HepG2 (cell line): ENCODE measurements at regions not wholly inside any gene's neighbourhood (a gene's known extent, or its start where the extent isn't known, plus 50 kb on each side); places are given as distances from the start of the nearest gene placed in this dataset.

Source experiments
- ESRRA ChIP-seq: sonication (generic); formaldehyde crosslinking; IDR thresholded peaks from 2 replicates; pipeline ENCODE4 v1.5.1; 2020; ENCODE audit warnings: mild to moderate bottlenecking, low read depth, missing genetic modification reagents
- FOXK1 ChIP-seq: sonication (generic); formaldehyde crosslinking; IDR thresholded peaks from 2 replicates; pipeline ENCODE4 v1.4.0; 2020; ENCODE audit warnings: low read depth, missing genetic modification reagents, borderline replicate concordance
- HMGA1 ChIP-seq: sonication (generic); formaldehyde crosslinking; conservative IDR thresholded peaks from 2 replicates; pipeline ENCODE4 v1.4.0; 2020; ENCODE audit warnings: missing genetic modification reagents
- HNRNPUL1 ChIP-seq: fragments of 200-400 bp; formaldehyde crosslinking; IDR thresholded peaks from 2 replicates; pipeline ENCODE4 v1.6.1; 2017; ENCODE audit warnings: low read depth, mild to moderate bottlenecking, low read length, moderate library complexity
- KLF16 ChIP-seq, 2 experiments: sonication (generic) in 1 of 2; formaldehyde crosslinking in 1 of 2; IDR thresholded peaks; 2 replicates each; pipeline versions ENCODE4 v1.6.1 to v1.8.0; 2016 to 2023; ENCODE audit warnings: missing genetic modification reagents in 2 of 2, missing compliant biosample characterization in 1 of 2
- NFRKB ChIP-seq: fragments of 450-650 bp; IDR thresholded peaks from 2 replicates; pipeline ENCODE4 v1.6.1; 2017
- NPAS2 ChIP-seq: sonication (generic); formaldehyde crosslinking; IDR thresholded peaks from 2 replicates; pipeline ENCODE4 v1.8.0; 2022; ENCODE audit warnings: mild to moderate bottlenecking, missing genetic modification reagents, borderline replicate concordance
- RXRA ChIP-seq: sonication (generic); formaldehyde crosslinking; IDR thresholded peaks from 2 replicates; pipeline ENCODE4 v1.5.1; 2020; ENCODE audit warnings: missing genetic modification reagents
- SP2 ChIP-seq: sonication (generic); formaldehyde crosslinking; IDR thresholded peaks from 2 replicates; pipeline ENCODE4 v1.5.1; 2020; ENCODE audit warnings: mild to moderate bottlenecking, missing genetic modification reagents
- STAG1 ChIP-seq: sonication (generic); formaldehyde crosslinking; IDR thresholded peaks from 2 replicates; pipeline ENCODE4 v1.4.0; 2020; ENCODE audit warnings: missing genetic modification reagents
- TSC22D2 ChIP-seq: sonication (generic); formaldehyde crosslinking; IDR thresholded peaks from 2 replicates; pipeline ENCODE4 v1.5.1; 2020; ENCODE audit warnings: missing genetic modification reagents, mild to moderate bottlenecking, borderline replicate concordance
- ZFYVE20 ChIP-seq: sonication (generic); formaldehyde crosslinking; IDR thresholded peaks from 2 replicates; pipeline ENCODE4 v1.8.0; 2023; ENCODE audit warnings: low read depth, mild to moderate bottlenecking, moderate library complexity, missing genetic modification reagents, borderline replicate concordance
- ZNF432 ChIP-seq: sonication (generic); formaldehyde crosslinking; IDR thresholded peaks from 2 replicates; pipeline ENCODE4 v1.5.0; 2020; ENCODE audit warnings: missing genetic modification reagents, mild to moderate bottlenecking, borderline replicate concordance
- ZNF441 ChIP-seq: sonication (generic); formaldehyde crosslinking; IDR thresholded peaks from 2 replicates; pipeline ENCODE4 v1.7.0; 2021; ENCODE audit warnings: missing genetic modification reagents, borderline replicate concordance
- ZNF703 ChIP-seq: sonication (generic); formaldehyde crosslinking; IDR thresholded peaks from 2 replicates; pipeline ENCODE4 v1.5.1; 2020; ENCODE audit warnings: missing genetic modification reagents, mild to moderate bottlenecking, moderate library complexity, borderline replicate concordance
- TF ChIP-seq, protein P1 (sequence below): IDR thresholded peaks from 2 replicates; pipeline ENCODE4 v1.6.1; 2012; ENCODE audit warnings: low read depth, low read length, improper control_type of control experiment
- TF ChIP-seq, protein P2 (sequence below): sonication (generic); formaldehyde crosslinking; IDR thresholded peaks from 2 replicates; pipeline ENCODE4 v1.5.0; 2020; ENCODE audit warnings: mild to moderate bottlenecking, missing genetic modification reagents, borderline replicate concordance
- TF ChIP-seq, protein P3 (sequence below): sonication (generic); formaldehyde crosslinking; IDR thresholded peaks from 2 replicates; pipeline ENCODE4 v1.4.0; 2020; ENCODE audit warnings: missing genetic modification reagents

DNA sequence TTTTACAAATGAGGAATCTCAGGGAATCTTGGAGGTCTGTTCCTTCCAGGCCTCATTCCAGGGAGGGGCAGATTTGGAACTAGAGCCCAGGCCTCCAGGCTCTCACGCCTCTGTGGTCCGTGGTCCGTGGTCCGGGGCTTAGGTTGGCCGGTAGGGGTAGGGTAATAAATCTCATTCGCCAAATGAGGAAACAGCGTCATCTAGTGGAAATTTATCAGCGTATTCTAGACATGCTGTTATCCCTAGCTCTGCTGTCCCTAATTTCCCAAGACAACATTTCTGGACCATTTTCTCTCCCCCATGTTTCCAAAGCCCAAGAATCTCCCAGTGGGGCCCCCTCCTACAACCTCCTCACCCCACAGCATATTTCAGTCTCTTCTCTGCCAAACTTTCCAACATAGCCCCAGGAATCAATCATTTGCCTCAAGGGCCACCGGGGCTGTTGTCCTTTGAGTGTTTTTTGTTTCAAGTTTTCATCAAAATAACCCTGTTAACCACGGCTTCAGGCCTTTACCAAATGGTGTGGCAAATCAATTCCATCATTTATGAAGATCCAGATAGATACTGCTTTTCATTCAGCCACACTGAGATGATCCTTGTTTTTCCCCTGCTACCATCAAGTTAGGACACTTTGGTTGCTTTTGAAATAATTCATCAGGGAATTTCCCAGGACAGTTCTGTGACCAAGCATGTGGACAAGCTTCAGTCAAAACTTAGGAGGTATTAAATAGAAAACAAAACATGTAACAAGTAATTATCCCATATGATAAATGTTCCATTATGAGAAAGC lies 126.8 kb downstream of the ALDH8A1 start (continued):
- TF ChIP-seq ZNF703 (CRISPR knock-in tag): no peak
- TF ChIP-seq, protein P1, sequence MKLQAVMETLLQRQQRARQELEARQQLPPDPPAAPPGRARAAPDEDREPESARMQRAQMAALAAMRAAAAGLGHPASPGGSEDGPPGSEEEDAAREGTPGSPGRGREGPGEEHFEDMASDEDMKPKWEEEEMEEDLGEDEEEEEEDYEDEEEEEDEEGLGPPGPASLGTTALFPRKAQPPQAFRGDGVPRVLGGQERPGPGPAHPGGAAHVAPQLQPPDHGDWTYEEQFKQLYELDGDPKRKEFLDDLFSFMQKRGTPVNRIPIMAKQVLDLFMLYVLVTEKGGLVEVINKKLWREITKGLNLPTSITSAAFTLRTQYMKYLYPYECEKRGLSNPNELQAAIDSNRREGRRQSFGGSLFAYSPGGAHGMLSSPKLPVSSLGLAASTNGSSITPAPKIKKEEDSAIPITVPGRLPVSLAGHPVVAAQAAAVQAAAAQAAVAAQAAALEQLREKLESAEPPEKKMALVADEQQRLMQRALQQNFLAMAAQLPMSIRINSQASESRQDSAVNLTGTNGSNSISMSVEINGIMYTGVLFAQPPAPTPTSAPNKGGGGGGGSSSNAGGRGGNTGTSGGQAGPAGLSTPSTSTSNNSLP: peak; percentile 82
- no peak for TF ChIP-seq RXRA (CRISPR knock-in tag)
- no peak for TF ChIP-seq HMGA1
- TF ChIP-seq ZNF432: no peak
- TF ChIP-seq NFRKB: no peak
- TF ChIP-seq TSC22D2: peak; percentile 45; the same call in 1 of the 2 replicates
- no peak for TF ChIP-seq NPAS2
- TF ChIP-seq SP2: no peak
- TF ChIP-seq, protein P2, sequence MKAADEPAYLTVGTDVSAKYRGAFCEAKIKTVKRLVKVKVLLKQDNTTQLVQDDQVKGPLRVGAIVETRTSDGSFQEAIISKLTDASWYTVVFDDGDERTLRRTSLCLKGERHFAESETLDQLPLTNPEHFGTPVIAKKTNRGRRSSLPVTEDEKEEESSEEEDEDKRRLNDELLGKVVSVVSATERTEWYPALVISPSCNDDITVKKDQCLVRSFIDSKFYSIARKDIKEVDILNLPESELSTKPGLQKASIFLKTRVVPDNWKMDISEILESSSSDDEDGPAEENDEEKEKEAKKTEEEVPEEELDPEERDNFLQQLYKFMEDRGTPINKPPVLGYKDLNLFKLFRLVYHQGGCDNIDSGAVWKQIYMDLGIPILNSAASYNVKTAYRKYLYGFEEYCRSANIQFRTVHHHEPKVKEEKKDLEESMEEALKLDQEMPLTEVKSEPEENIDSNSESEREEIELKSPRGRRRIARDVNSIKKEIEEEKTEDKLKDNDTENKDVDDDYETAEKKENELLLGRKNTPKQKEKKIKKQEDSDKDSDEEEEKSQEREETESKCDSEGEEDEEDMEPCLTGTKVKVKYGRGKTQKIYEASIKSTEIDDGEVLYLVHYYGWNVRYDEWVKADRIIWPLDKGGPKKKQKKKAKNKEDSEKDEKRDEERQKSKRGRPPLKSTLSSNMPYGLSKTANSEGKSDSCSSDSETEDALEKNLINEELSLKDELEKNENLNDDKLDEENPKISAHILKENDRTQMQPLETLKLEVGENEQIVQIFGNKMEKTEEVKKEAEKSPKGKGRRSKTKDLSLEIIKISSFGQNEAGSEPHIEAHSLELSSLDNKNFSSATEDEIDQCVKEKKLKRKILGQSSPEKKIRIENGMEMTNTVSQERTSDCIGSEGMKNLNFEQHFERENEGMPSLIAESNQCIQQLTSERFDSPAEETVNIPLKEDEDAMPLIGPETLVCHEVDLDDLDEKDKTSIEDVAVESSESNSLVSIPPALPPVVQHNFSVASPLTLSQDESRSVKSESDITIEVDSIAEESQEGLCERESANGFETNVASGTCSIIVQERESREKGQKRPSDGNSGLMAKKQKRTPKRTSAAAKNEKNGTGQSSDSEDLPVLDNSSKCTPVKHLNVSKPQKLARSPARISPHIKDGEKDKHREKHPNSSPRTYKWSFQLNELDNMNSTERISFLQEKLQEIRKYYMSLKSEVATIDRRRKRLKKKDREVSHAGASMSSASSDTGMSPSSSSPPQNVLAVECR (CRISPR knock-in tag): no peak
- TF ChIP-seq HNRNPUL1: no peak
- no peak for TF ChIP-seq ZNF441
- TF ChIP-seq ZFYVE20 (CRISPR knock-in tag): no peak
- peak; percentile 98 for TF ChIP-seq STAG1 (CRISPR knock-in tag)
- peak in 1 of 2 experiments; percentile 73; a peak in 2 of 4 replicates for TF ChIP-seq KLF16 (CRISPR knock-in tag; IDR thresholded peaks at IDR 0.05)
- no peak for TF ChIP-seq FOXK1 (CRISPR knock-in tag)
- TF ChIP-seq, protein P3, sequence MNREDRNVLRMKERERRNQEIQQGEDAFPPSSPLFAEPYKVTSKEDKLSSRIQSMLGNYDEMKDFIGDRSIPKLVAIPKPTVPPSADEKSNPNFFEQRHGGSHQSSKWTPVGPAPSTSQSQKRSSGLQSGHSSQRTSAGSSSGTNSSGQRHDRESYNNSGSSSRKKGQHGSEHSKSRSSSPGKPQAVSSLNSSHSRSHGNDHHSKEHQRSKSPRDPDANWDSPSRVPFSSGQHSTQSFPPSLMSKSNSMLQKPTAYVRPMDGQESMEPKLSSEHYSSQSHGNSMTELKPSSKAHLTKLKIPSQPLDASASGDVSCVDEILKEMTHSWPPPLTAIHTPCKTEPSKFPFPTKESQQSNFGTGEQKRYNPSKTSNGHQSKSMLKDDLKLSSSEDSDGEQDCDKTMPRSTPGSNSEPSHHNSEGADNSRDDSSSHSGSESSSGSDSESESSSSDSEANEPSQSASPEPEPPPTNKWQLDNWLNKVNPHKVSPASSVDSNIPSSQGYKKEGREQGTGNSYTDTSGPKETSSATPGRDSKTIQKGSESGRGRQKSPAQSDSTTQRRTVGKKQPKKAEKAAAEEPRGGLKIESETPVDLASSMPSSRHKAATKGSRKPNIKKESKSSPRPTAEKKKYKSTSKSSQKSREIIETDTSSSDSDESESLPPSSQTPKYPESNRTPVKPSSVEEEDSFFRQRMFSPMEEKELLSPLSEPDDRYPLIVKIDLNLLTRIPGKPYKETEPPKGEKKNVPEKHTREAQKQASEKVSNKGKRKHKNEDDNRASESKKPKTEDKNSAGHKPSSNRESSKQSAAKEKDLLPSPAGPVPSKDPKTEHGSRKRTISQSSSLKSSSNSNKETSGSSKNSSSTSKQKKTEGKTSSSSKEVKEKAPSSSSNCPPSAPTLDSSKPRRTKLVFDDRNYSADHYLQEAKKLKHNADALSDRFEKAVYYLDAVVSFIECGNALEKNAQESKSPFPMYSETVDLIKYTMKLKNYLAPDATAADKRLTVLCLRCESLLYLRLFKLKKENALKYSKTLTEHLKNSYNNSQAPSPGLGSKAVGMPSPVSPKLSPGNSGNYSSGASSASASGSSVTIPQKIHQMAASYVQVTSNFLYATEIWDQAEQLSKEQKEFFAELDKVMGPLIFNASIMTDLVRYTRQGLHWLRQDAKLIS (CRISPR knock-in tag): no peak
- no peak for TF ChIP-seq ESRRA (CRISPR knock-in tag)
